ENCODE measurements at regions not wholly inside any gene's neighbourhood (a gene's known extent, or its start where the extent isn't known, plus 50 kb on each side); places are given as distances from the start of the nearest gene placed in this dataset.
A peak's percentile ranks its signal among the peaks of the same experiment; 100 is the strongest.

- H3K27me3 Mint-ChIP-seq (ENCODE audit: low read depth), result no peaks in the 10 kb centered on the region
- TF ChIP-seq, protein P1, sequence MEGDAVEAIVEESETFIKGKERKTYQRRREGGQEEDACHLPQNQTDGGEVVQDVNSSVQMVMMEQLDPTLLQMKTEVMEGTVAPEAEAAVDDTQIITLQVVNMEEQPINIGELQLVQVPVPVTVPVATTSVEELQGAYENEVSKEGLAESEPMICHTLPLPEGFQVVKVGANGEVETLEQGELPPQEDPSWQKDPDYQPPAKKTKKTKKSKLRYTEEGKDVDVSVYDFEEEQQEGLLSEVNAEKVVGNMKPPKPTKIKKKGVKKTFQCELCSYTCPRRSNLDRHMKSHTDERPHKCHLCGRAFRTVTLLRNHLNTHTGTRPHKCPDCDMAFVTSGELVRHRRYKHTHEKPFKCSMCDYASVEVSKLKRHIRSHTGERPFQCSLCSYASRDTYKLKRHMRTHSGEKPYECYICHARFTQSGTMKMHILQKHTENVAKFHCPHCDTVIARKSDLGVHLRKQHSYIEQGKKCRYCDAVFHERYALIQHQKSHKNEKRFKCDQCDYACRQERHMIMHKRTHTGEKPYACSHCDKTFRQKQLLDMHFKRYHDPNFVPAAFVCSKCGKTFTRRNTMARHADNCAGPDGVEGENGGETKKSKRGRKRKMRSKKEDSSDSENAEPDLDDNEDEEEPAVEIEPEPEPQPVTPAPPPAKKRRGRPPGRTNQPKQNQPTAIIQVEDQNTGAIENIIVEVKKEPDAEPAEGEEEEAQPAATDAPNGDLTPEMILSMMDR (IDR thresholded peaks at IDR 0.05), result no peak
- DNase-seq (ENCODE audit: low spot score), result peak; percentile 68
- peaks cover 25% of the 10 kb centered on the region for H3K9me3 Mint-ChIP-seq (ENCODE audit: low read depth)
- no peak overlapping the region for H3K27ac Mint-ChIP-seq (ENCODE audit: unreplicated experiment)
- H3K36me3 Mint-ChIP-seq (ENCODE audit: low read depth), result no peaks in the 10 kb centered on the region
- no peaks in the 10 kb centered on the region for H3K4me1 Mint-ChIP-seq (ENCODE audit: low read depth)
- H3K4me3 Mint-ChIP-seq (ENCODE audit: unreplicated experiment), result no peak overlapping the region
Measured at GRCh38 chr5:25909163-25909562, 1129.2 kb downstream of the CDH9 start.

GRCh38 chr5:25905646-25906045, 1132.7 kb downstream of the CDH9 start:
- peaks cover 23% of the 10 kb centered on the region for H3K9me3 Mint-ChIP-seq (ENCODE audit: low read depth)
- DNase-seq (ENCODE audit: low spot score), result no peak
- H3K27ac Mint-ChIP-seq (ENCODE audit: unreplicated experiment), result no peak overlapping the region
- H3K4me3 Mint-ChIP-seq (ENCODE audit: unreplicated experiment), result no peak overlapping the region
- H3K4me1 Mint-ChIP-seq (ENCODE audit: low read depth), result no peaks in the 10 kb centered on the region
- H3K27me3 Mint-ChIP-seq (ENCODE audit: low read depth), result no peaks in the 10 kb centered on the region
- TF ChIP-seq, protein P1 (IDR thresholded peaks at IDR 0.05), result no peak
- H3K36me3 Mint-ChIP-seq (ENCODE audit: low read depth), result no peaks in the 10 kb centered on the region

GRCh38 chr5:25892211-25892610, 1146.2 kb downstream of the CDH9 start:
- Mint-ChIP-seq H3K27ac (ENCODE audit: unreplicated experiment) (no peak overlapping the region), H3K27me3 (ENCODE audit: low read depth) (no peaks in the 10 kb centered on the region), H3K4me3 (ENCODE audit: unreplicated experiment) (no peak overlapping the region), H3K9me3 (ENCODE audit: low read depth) (peaks cover 20% of the 10 kb centered on the region), H3K4me1 (ENCODE audit: low read depth) (no peaks in the 10 kb centered on the region), H3K36me3 (ENCODE audit: low read depth) (no peaks in the 10 kb centered on the region)
- TF ChIP-seq, protein P1 (IDR thresholded peaks at IDR 0.05), result no peak
- no peak for DNase-seq (ENCODE audit: low spot score)

DNA sequence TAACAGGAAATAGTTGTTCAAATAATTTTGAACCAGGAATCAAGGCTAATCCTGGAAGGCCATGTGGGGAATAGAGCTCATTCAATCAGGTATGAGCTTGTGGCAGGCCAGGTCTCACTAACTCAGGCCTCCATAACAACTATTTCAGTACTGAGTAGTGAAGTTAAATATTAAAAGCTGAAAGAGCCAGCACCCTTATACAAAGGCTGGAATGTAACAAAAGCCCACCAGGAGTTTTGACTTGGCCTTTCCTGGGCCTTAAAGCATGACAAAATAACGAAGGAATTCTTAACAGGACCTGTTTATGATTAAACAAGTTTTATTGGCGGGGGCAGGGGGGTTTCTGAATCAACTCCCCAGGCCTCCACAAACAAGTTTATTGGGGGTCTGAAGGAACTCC, 1146.7 kb downstream of the CDH9 start:
- TF ChIP-seq, protein P1 (IDR thresholded peaks at IDR 0.05), result no peak
- peaks cover 23% of the 10 kb centered on the region for H3K9me3 Mint-ChIP-seq (ENCODE audit: low read depth)
- no peaks in the 10 kb centered on the region for H3K4me1 Mint-ChIP-seq (ENCODE audit: low read depth)
- no peak for DNase-seq (ENCODE audit: low spot score)
- H3K4me3 Mint-ChIP-seq (ENCODE audit: unreplicated experiment), result no peak overlapping the region
- no peaks in the 10 kb centered on the region for H3K27me3 Mint-ChIP-seq (ENCODE audit: low read depth)
- no peak overlapping the region for H3K27ac Mint-ChIP-seq (ENCODE audit: unreplicated experiment)
- no peaks in the 10 kb centered on the region for H3K36me3 Mint-ChIP-seq (ENCODE audit: low read depth)

- DNase-seq (ENCODE audit: low spot score), result no peak
- Mint-ChIP-seq H3K4me3 (ENCODE audit: unreplicated experiment) (no peak overlapping the region), H3K27ac (ENCODE audit: unreplicated experiment) (no peak overlapping the region), H3K9me3 (ENCODE audit: low read depth) (peaks cover 16% of the 10 kb centered on the region), H3K36me3 (ENCODE audit: low read depth) (no peaks in the 10 kb centered on the region), H3K27me3 (ENCODE audit: low read depth) (no peaks in the 10 kb centered on the region), H3K4me1 (ENCODE audit: low read depth) (no peaks in the 10 kb centered on the region)
- TF ChIP-seq, protein P1 (IDR thresholded peaks at IDR 0.05), result no peak
Measured at GRCh38 chr5:25881318-25882036, 1156.9 kb downstream of the CDH9 start.
